ENCODE measurements at regions not wholly inside any gene's neighbourhood (a gene's known extent, or its start where the extent isn't known, plus 50 kb on each side); places are given as distances from the start of the nearest gene placed in this dataset.

DNA sequence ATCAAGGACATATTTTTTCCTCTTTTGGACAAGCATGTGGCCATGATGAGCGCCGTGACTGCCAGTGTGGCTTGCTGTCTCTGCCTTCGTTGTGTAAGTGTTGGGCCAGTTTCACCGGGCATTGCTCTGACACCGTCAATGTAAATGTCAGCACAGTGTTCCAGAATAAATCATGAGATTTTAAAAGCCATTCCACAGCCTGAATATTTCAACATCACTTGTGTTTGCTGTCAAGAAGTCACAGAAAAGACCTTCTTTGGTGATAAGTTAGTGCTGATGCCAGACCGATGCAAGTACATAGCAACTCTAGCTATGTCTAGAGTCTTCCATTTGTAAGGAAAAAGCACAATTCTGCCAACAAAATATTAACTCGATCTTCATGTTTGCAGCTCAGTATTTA lies 467.8 kb downstream of the TBC1D22A start:
- H3K4me3 ChIP-seq (ENCODE audit: low read length), result no peak overlapping the region
- H3K9ac ChIP-seq (ENCODE audit: low read depth, low read length), result no peak overlapping the region
- peaks cover 41% of the 10 kb centered on the region for H3K9me3 ChIP-seq (ENCODE audit: insufficient read depth, low read depth, low read length)
- H3K4me1 ChIP-seq (ENCODE audit: insufficient read depth, low read length), result no peaks in the 10 kb centered on the region
- no peak overlapping the region for H3K27ac ChIP-seq (ENCODE audit: low read length)
- no peaks in the 10 kb centered on the region for H3K36me3 ChIP-seq (ENCODE audit: insufficient read depth, low read depth, low read length)
- H3K27me3 ChIP-seq (ENCODE audit: insufficient read depth, low read length), result no peaks in the 10 kb centered on the region

DNA sequence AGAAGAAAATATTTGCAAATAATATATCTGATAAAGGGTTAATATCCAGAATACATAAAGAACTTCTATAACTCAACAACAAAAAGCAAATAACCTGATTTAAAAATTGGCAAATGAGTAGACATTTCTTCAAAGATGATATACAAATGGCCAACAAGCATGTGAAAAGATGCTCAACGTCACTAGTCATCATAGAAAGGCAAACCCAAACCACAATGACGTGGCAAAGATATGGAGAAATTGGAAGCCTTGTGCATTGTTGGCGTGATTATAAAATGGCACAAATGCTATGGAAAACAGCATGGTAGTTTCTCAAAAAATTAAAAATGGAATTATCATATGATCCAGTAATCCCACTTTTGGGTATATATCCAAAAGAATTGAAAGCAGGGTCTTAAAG lies 466.3 kb downstream of the TBC1D22A start:
- peaks cover 31% of the 10 kb centered on the region for H3K9me3 ChIP-seq (ENCODE audit: insufficient read depth, low read depth, low read length)
- H3K4me3 ChIP-seq (ENCODE audit: low read length), result no peak overlapping the region
- H3K27me3 ChIP-seq (ENCODE audit: insufficient read depth, low read length), result no peaks in the 10 kb centered on the region
- H3K36me3 ChIP-seq (ENCODE audit: insufficient read depth, low read depth, low read length), result no peaks in the 10 kb centered on the region
- no peaks in the 10 kb centered on the region for H3K4me1 ChIP-seq (ENCODE audit: insufficient read depth, low read length)
- no peak overlapping the region for H3K27ac ChIP-seq (ENCODE audit: low read length)
- no peak overlapping the region for H3K9ac ChIP-seq (ENCODE audit: low read depth, low read length)

DNA sequence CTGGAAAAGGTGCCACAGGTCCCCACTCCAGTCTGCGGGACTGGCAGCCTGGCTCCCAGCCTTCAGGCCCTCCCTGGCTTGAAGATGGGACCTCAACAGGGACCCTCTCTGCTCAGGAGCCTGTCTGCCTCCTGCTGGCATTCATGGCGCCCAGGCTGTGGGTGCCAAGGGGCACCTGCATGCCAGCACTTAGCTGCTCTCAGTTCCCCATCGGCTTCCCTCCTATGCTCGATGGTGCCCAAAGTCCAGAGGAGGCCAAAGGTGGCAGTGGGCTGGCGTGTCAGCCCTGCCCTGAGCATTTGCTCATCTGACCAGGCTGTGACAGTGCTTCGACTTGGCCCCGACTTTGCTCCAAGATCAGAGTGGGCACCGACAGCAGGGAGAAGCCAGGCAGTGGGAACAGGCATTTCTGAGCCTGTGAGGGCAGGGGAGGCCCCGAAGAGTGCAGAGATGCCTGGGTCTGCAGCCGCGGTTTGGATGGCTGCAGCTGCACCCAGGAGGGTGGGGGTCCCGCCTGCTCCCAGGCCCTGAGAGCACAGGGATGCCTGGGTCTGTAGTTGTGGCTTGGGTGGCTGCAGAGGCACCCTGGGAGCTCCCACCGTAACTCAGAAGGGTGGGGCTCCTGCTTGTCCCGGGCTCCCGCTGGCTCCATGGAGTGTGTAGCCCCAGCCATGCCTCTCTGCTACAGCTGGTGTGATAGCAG lies 463.6 kb downstream of the TBC1D22A start:
- no peak overlapping the region for H3K27ac ChIP-seq (ENCODE audit: low read length)
- H3K27me3 ChIP-seq (ENCODE audit: insufficient read depth, low read length), result no peaks in the 10 kb centered on the region
- H3K9ac ChIP-seq (ENCODE audit: low read depth, low read length), result no peak overlapping the region
- H3K4me1 ChIP-seq (ENCODE audit: insufficient read depth, low read length), result no peaks in the 10 kb centered on the region
- H3K4me3 ChIP-seq (ENCODE audit: low read length), result no peak overlapping the region
- H3K36me3 ChIP-seq (ENCODE audit: insufficient read depth, low read depth, low read length), result no peaks in the 10 kb centered on the region
- H3K9me3 ChIP-seq (ENCODE audit: insufficient read depth, low read depth, low read length), result 0 out of 2 replicates have a peak, but pooled peaks cover 5% of the 10 kb centered on the region

- Histone ChIP-seq H3K36me3 (ENCODE audit: insufficient read depth, low read depth, low read length) (no peaks in the 10 kb centered on the region), H3K4me3 (ENCODE audit: low read length) (no peak overlapping the region), H3K9me3 (ENCODE audit: insufficient read depth, low read depth, low read length) (0 out of 2 replicates have a peak, but pooled peaks cover 8% of the 10 kb centered on the region), H3K27ac (ENCODE audit: low read length) (no peak overlapping the region), H3K9ac (ENCODE audit: low read depth, low read length) (no peak overlapping the region), H3K27me3 (ENCODE audit: insufficient read depth, low read length) (no peaks in the 10 kb centered on the region), H3K4me1 (ENCODE audit: insufficient read depth, low read length) (no peaks in the 10 kb centered on the region)
These were observed 462.9 kb downstream of the TBC1D22A start for GRCh38 chr22:47225080-47225930.

Data from iPS-20b (cell line).